Neural cell (in vitro differentiated cells): ENCODE measurements at regions not wholly inside any gene's neighbourhood (a gene's known extent, or its start where the extent isn't known, plus 50 kb on each side); places are given as distances from the start of the nearest gene placed in this dataset.

Source experiments
- EP300 ChIP-seq: fragments of 450-650 bp; conservative IDR thresholded peaks from 2 replicates; pipeline ENCODE4 v1.6.1; 2014; ENCODE audit warnings: antibody characterized with exemption, mild to moderate bottlenecking, moderate library complexity; ENCODE audit not compliant: poor library complexity, severe bottlenecking
- EZH2 ChIP-seq: fragments of 200-600, 300-800 bp; shearing (Covaris generic), sonication (generic); IDR thresholded peaks from 2 replicates; pipeline ENCODE4 v1.6.1; 2014; ENCODE audit warnings: antibody characterized with exemption, low read length, borderline replicate concordance, mild to moderate bottlenecking; ENCODE audit not compliant: insufficient read depth, poor library complexity, severe bottlenecking
- POLR2AphosphoS5 ChIP-seq: IDR thresholded peaks from 2 replicates; pipeline ENCODE4 v1.6.1; 2012
- RAD21 ChIP-seq: fragments of 450-650 bp; conservative IDR thresholded peaks from 2 replicates; pipeline ENCODE4 v1.6.1; 2014; ENCODE audit warnings: antibody characterized with exemption, mild to moderate bottlenecking, moderate library complexity
- TAF1 ChIP-seq: IDR thresholded peaks from 2 replicates; pipeline ENCODE4 v1.6.1; 2012; ENCODE audit warnings: low read depth
- TF ChIP-seq, protein P1 (sequence below): IDR thresholded peaks from 2 replicates; pipeline ENCODE4 v1.6.1; 2012; ENCODE audit warnings: borderline replicate concordance
- TF ChIP-seq, protein P2 (sequence below): fragments of 450-650 bp; IDR thresholded peaks from 2 replicates; pipeline ENCODE4 v1.5.1; 2014; ENCODE audit warnings: antibody characterized with exemption, mild to moderate bottlenecking, moderate library complexity; ENCODE audit not compliant: poor library complexity, severe bottlenecking

DNA sequence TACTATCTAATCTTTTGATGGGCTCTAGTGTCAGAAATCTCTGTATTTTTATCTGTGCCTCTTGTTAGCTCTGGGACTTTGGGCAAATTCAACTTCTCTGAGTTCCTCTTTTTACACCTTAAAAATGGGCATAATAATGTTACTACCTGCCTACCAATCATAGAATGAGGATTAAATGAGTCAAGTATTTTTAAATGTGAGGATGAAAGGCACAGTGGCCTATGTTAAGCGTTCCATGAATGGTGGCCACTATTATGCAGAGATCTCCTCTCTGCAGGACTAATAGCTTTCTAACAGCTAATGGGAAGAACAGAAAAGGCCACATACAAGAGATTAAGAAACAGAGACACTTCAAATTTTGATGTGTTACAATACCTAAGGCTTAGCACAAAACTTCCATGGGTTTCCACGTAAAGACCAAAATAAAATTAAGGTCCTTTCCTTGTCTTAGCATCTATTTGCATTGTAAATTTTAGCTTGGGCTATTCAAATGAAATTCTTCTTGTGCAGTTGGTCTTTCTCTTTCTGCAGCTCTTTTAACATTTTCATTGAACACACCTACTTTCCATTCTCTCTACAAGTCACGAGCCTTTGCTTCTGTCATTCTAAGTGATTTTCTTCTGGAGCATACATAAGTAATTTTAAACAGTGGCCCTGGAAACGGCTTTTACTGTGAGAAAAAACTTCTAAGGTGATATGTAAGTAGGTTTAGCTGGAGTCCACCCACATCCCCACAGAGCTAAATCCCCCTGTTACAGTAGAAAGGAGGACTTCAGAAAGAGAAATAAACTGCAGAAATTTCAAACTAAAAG lies 117.9 kb upstream of the MED14 start:
- TF ChIP-seq, protein P1, sequence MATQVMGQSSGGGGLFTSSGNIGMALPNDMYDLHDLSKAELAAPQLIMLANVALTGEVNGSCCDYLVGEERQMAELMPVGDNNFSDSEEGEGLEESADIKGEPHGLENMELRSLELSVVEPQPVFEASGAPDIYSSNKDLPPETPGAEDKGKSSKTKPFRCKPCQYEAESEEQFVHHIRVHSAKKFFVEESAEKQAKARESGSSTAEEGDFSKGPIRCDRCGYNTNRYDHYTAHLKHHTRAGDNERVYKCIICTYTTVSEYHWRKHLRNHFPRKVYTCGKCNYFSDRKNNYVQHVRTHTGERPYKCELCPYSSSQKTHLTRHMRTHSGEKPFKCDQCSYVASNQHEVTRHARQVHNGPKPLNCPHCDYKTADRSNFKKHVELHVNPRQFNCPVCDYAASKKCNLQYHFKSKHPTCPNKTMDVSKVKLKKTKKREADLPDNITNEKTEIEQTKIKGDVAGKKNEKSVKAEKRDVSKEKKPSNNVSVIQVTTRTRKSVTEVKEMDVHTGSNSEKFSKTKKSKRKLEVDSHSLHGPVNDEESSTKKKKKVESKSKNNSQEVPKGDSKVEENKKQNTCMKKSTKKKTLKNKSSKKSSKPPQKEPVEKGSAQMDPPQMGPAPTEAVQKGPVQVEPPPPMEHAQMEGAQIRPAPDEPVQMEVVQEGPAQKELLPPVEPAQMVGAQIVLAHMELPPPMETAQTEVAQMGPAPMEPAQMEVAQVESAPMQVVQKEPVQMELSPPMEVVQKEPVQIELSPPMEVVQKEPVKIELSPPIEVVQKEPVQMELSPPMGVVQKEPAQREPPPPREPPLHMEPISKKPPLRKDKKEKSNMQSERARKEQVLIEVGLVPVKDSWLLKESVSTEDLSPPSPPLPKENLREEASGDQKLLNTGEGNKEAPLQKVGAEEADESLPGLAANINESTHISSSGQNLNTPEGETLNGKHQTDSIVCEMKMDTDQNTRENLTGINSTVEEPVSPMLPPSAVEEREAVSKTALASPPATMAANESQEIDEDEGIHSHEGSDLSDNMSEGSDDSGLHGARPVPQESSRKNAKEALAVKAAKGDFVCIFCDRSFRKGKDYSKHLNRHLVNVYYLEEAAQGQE = no peak
- TF ChIP-seq, protein P2, sequence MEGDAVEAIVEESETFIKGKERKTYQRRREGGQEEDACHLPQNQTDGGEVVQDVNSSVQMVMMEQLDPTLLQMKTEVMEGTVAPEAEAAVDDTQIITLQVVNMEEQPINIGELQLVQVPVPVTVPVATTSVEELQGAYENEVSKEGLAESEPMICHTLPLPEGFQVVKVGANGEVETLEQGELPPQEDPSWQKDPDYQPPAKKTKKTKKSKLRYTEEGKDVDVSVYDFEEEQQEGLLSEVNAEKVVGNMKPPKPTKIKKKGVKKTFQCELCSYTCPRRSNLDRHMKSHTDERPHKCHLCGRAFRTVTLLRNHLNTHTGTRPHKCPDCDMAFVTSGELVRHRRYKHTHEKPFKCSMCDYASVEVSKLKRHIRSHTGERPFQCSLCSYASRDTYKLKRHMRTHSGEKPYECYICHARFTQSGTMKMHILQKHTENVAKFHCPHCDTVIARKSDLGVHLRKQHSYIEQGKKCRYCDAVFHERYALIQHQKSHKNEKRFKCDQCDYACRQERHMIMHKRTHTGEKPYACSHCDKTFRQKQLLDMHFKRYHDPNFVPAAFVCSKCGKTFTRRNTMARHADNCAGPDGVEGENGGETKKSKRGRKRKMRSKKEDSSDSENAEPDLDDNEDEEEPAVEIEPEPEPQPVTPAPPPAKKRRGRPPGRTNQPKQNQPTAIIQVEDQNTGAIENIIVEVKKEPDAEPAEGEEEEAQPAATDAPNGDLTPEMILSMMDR = no peak
- TF ChIP-seq EP300 = no peak
- no peak for TF ChIP-seq POLR2AphosphoS5
- TF ChIP-seq TAF1 = no peak
- TF ChIP-seq EZH2 = no peak
- no peak for TF ChIP-seq RAD21
